ENCODE measurements at regions not wholly inside any gene's neighbourhood (a gene's known extent, or its start where the extent isn't known, plus 50 kb on each side); places are given as distances from the start of the nearest gene placed in this dataset.

DNA sequence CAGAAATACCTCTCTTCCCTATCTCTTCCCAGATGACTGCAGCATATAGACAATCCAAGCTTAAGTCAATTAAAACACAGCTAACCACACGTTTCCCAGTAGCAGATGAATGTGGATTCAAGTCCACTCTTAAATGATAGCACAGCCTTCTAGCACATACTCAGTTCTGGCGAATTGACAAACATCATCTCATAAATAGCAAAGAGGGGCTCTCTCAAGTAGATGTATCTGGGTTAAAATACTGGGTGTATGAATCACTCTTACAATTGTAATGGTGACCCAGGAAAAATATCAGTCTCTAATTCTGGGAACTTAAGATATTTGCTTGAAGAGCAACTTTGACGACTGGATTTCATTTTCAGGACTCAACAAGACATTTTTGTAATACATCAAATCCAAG, 67.0 kb upstream of the HAPLN1 start:
- Histone ChIP-seq H3K14ac (ENCODE audit: insufficient read length) (no peak overlapping the region), H4K8ac (ENCODE audit: extremely low read depth, insufficient read depth, low read length) (no peak overlapping the region), H3K18ac (ENCODE audit: extremely low read depth, low read length) (no peak overlapping the region), H2BK12ac (ENCODE audit: low read depth, low read length) (no peak overlapping the region), H2BK120ac (replicated peaks; ENCODE audit: low read depth, low read length) (no peak overlapping the region), H2BK15ac (ENCODE audit: low read length) (no peak overlapping the region), H4K91ac (replicated peaks; ENCODE audit: insufficient read length, low read length) (no peak overlapping the region), H3K36me3 (ENCODE audit: control insufficient read depth in 2 of 4, insufficient read depth in 4 of 4, low read length in 3 of 4) (peaks cover 0 to 3% (median 0%) of the 10 kb centered on the region in 4 experiments; a peak in 1 of 8 replicates), H3K23me2 (ENCODE audit: low read depth, low read length) (no peaks in the 10 kb centered on the region; the same call in 1 of the 2 replicates), H3K23ac (ENCODE audit: insufficient read length) (no peak overlapping the region), H3K9me3 (ENCODE audit: insufficient read depth in 2 of 2, low read depth in 1 of 2, low read length in 1 of 2) (no peaks in the 10 kb centered on the region), H3K56ac (replicated peaks; ENCODE audit: insufficient read length, low read depth, low read length) (no peak overlapping the region), H2BK20ac (ENCODE audit: low read length) (no peak overlapping the region), H2AFZ (ENCODE audit: low read length) (no peak overlapping the region), H3K4ac (replicated peaks; ENCODE audit: insufficient read length, low read depth, low read length) (no peak overlapping the region), H2AK5ac (ENCODE audit: low read depth, low read length) (no peak overlapping the region), H3K79me2 (ENCODE audit: control insufficient read depth in 1 of 2, insufficient read depth in 2 of 2, low read length in 2 of 2) (no peaks in the 10 kb centered on the region), H3K4me2 (ENCODE audit: insufficient read depth in 1 of 2, low read depth in 2 of 2, low read length in 2 of 2) (no peak overlapping the region), H4K20me1 (replicated peaks in 1 of 2; ENCODE audit: control insufficient read depth in 1 of 2, insufficient read depth in 2 of 2, low read length in 2 of 2) (no peaks in the 10 kb centered on the region), H4K5ac (ENCODE audit: insufficient read length, low read depth, low read length) (no peak overlapping the region), H3K4me3 (ENCODE audit: extremely low read depth in 1 of 4, insufficient read depth in 2 of 4, low read depth in 3 of 4, low read length in 4 of 4) (no peak overlapping the region), H3K27me3 (replicated peaks in 1 of 4; ENCODE audit: control insufficient read depth in 3 of 4, extremely low read depth in 1 of 4, insufficient read depth in 3 of 4, low read length in 3 of 4) (no peaks in the 10 kb centered on the region), H2BK5ac (ENCODE audit: low read depth, low read length) (no peak overlapping the region), H3K27ac (ENCODE audit: low read depth, low read length) (no peak overlapping the region), H3K9ac (replicated peaks in 1 of 4; ENCODE audit: extremely low read depth in 1 of 4, low read depth in 3 of 4, low read length in 3 of 4) (no peak overlapping the region), H3K4me1 (replicated peaks in 1 of 4; ENCODE audit: control insufficient read depth in 3 of 4, insufficient read depth in 4 of 4, low read length in 3 of 4) (no peaks in the 10 kb centered on the region), H3K79me1 (ENCODE audit: low read depth, low read length) (no peaks in the 10 kb centered on the region)
- no peak for FAIRE-seq
- 87% methylated on average over 3 of the region's 3 CpGs; no CpG with 5 or more reads in 1 of the 2 experiments for WGBS, 2 experiments (ENCODE audit: extremely low coverage in 1 of 2, insufficient coverage in 1 of 2, insufficient read length in 1 of 2, insufficient replicate concordance in 2 of 2, low coverage in 1 of 2, low lambda C conversion rate in 2 of 2, missing lambda C conversion rate in 1 of 2)
- POLR2A ChIA-PET (ENCODE audit: partially characterized antibody), result no interaction called here
- DNase-seq (ENCODE audit: low read depth in 1 of 2, low spot score in 2 of 2), result no peak
- CTCF ChIA-PET (ENCODE audit: partially characterized antibody), result no interaction called here
- TF ChIP-seq RFX5 (IDR thresholded peaks at IDR 0.05; ENCODE audit: borderline replicate concordance, low read depth, low read length) (no peak), SP2 (IDR thresholded peaks at IDR 0.05; ENCODE audit: low read length) (no peak), SRF (IDR thresholded peaks at IDR 0.05; ENCODE audit: low read depth, low read length) (no peak), NANOG (IDR thresholded peaks at IDR 0.05; ENCODE audit: insufficient read depth, low read depth, low read length, poor library complexity, severe bottlenecking) (no peak), GABPA (IDR thresholded peaks at IDR 0.05; ENCODE audit: borderline replicate concordance, insufficient read depth, low read length) (no peak), SIN3A (conservative IDR thresholded peaks at IDR 0.05 in 1 of 2, IDR thresholded peaks at IDR 0.05 in 1 of 2; ENCODE audit: low read depth in 1 of 2, low read length in 2 of 2) (no peak), ASH2L (IDR thresholded peaks at IDR 0.05; ENCODE audit: low read length) (no peak), BACH1 (IDR thresholded peaks at IDR 0.05; ENCODE audit: low read length) (no peak), CTBP2 (IDR thresholded peaks at IDR 0.05; ENCODE audit: borderline replicate concordance, insufficient read depth, insufficient read length, low read length) (no peak), HDAC6 (IDR thresholded peaks at IDR 0.05; ENCODE audit: low read depth, low read length) (no peak), MAFK (IDR thresholded peaks at IDR 0.05; ENCODE audit: low read depth, low read length) (no peak), TAF7 (optimal IDR thresholded peaks at IDR 0.05; ENCODE audit: borderline replicate concordance, low read depth, low read length) (no peak), KDM4A (IDR thresholded peaks at IDR 0.05; ENCODE audit: low read depth, low read length, severe bottlenecking) (no peak), SAP30 (IDR thresholded peaks at IDR 0.05; ENCODE audit: insufficient read depth, insufficient replicate concordance, low read length) (no peak), POU5F1 (IDR thresholded peaks at IDR 0.05; ENCODE audit: low read depth, low read length) (no peak)
